ENCODE measurements at regions not wholly inside any gene's neighbourhood (a gene's known extent, or its start where the extent isn't known, plus 50 kb on each side); places are given as distances from the start of the nearest gene placed in this dataset.
"Not testable (repeated sequence)": the region's sequence is repeated elsewhere in the genome, so short reads cannot be mapped to it uniquely, and the experiment has no call there.

DNA sequence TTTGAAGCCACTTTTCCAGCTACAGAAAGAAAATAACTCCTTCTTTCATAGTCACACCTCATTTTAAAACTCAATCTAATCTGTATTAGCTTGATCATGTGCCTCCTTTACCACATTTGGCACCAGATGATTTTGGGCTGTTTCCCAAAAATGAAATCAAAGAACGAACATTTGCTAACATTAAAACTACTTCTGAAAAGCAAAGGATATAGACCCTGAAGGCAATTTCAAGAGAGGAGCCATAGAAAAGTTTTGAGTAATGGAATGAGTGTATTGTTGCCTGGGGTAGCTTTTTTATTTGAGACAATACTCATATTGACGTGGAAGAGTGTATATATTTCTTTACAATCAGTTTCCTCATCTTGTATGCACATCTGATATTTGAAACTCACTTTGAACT is 152.8 kb upstream of the TBL1XR1 start:
- H3K4me3 ChIP-seq (ENCODE audit: low read depth, low read length), result no peak overlapping the region
- DNase-seq (ENCODE audit: low read depth), result no peak
- TF ChIP-seq, protein P1, sequence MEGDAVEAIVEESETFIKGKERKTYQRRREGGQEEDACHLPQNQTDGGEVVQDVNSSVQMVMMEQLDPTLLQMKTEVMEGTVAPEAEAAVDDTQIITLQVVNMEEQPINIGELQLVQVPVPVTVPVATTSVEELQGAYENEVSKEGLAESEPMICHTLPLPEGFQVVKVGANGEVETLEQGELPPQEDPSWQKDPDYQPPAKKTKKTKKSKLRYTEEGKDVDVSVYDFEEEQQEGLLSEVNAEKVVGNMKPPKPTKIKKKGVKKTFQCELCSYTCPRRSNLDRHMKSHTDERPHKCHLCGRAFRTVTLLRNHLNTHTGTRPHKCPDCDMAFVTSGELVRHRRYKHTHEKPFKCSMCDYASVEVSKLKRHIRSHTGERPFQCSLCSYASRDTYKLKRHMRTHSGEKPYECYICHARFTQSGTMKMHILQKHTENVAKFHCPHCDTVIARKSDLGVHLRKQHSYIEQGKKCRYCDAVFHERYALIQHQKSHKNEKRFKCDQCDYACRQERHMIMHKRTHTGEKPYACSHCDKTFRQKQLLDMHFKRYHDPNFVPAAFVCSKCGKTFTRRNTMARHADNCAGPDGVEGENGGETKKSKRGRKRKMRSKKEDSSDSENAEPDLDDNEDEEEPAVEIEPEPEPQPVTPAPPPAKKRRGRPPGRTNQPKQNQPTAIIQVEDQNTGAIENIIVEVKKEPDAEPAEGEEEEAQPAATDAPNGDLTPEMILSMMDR (conservative IDR thresholded peaks at IDR 0.05; ENCODE audit: low read depth, low read length), result no peak

GRCh38 chr3:177351206-177351605 is 153.9 kb upstream of the TBL1XR1 start:
- TF ChIP-seq, protein P1 (conservative IDR thresholded peaks at IDR 0.05; ENCODE audit: low read depth, low read length), result no peak

DNA sequence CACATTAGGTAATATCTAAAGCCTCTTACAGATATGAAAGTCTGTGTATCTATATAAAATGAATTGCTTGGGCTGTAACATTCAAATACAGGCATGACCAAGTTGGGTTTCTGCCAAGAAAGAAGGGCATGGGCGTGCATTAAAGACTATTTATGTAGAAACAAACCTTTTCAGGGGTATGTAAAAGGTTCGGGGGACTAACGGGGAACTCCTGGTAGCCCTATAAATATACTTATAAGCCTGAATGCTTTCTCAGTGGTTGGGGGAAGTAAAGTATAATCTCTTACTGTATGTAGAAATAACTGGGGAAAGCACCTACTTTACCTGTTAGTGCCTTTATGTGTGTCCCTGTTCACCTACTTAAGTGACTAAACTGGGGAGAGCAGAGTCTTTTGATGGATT is 154.5 kb upstream of the TBL1XR1 start:
- TF ChIP-seq, protein P1 (conservative IDR thresholded peaks at IDR 0.05; ENCODE audit: low read depth, low read length), result no peak
- no peak for DNase-seq (ENCODE audit: low read depth)
- H3K4me3 ChIP-seq (ENCODE audit: low read depth, low read length), result no peak overlapping the region

More at GRCh38 chr3:177351206-177351605, 153.9 kb upstream of the TBL1XR1 start:
- no peak for DNase-seq (ENCODE audit: low read depth)
- no peak overlapping the region for H3K4me3 ChIP-seq (ENCODE audit: low read depth, low read length)

- TF ChIP-seq, protein P1 (conservative IDR thresholded peaks at IDR 0.05; ENCODE audit: low read depth, low read length), result no peak
- H3K4me3 ChIP-seq (ENCODE audit: low read depth, low read length), result no peak overlapping the region
- DNase-seq (ENCODE audit: low read depth), result no peak
These were observed 155.1 kb upstream of the TBL1XR1 start for GRCh38 chr3:177352424-177352823.

GRCh38 chr3:177353140-177353539 is 155.9 kb upstream of the TBL1XR1 start:
- no peak for DNase-seq (ENCODE audit: low read depth)
- no peak overlapping the region for H3K4me3 ChIP-seq (ENCODE audit: low read depth, low read length)
- TF ChIP-seq, protein P1 (conservative IDR thresholded peaks at IDR 0.05; ENCODE audit: low read depth, low read length), result no peak

GRCh38 chr3:177353879-177354278 is 156.6 kb upstream of the TBL1XR1 start:
- not testable (repeated sequence) for DNase-seq (ENCODE audit: low read depth)

GRCh38 chr3:177354466-177354865 is 157.2 kb upstream of the TBL1XR1 start:
- TF ChIP-seq, protein P1 (conservative IDR thresholded peaks at IDR 0.05; ENCODE audit: low read depth, low read length), result no peak
- H3K4me3 ChIP-seq (ENCODE audit: low read depth, low read length), result no peak overlapping the region
- DNase-seq (ENCODE audit: low read depth), result no peak

More at GRCh38 chr3:177353879-177354278, 156.6 kb upstream of the TBL1XR1 start:
- H3K4me3 ChIP-seq (ENCODE audit: low read depth, low read length), result not testable (repeated sequence)

DNA sequence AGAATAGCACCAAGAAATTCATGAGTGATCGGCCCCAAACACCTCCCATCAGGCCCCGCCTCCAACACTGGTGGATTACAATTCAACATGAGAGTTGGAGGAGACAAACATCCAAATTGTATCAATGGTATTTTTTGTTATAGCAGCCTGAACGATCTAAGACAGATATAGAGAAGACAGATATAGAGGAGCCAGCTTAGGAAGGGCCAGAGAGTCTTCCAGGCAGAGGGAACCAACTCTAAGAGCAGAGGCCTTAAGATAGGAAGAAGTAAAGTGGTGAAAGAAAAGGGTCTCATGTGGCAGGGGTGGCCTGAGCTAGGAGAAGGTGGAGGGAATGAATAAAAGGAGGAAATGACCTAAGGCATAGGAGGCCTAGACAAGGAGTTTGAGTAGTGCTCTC is 158.8 kb upstream of the TBL1XR1 start:
- DNase-seq (ENCODE audit: low read depth), result no peak
- H3K4me3 ChIP-seq (ENCODE audit: low read depth, low read length), result no peak overlapping the region
- TF ChIP-seq, protein P1 (conservative IDR thresholded peaks at IDR 0.05; ENCODE audit: low read depth, low read length), result no peak

Measured in choroid plexus epithelial cell (primary cell).